Activated CD8-positive, alpha-beta T cell treated with anti-CD3 and anti-CD28 coated beads for 36 hours (primary cell): ENCODE measurements at regions not wholly inside any gene's neighbourhood (a gene's known extent, or its start where the extent isn't known, plus 50 kb on each side); places are given as distances from the start of the nearest gene placed in this dataset.

Source experiments
- ATAC-seq: fragments of 200-7000 bp; cut with Tn5 transposase; one replicate; pipeline ENCODE4 v1.10.0; 2021; ENCODE audit warnings: mild to moderate bottlenecking, moderate library complexity
- CTCF ChIA-PET: fragments of 350-600 bp; sonication (Branson Sonifier 250); formaldehyde crosslinking; loops from one replicate; lab custom pipeline; 2021; ENCODE audit warnings: antibody characterized with exemption; lab: Charles Lee
- POLR2A ChIA-PET: fragments of 350-600 bp; sonication (Branson Sonifier 250); formaldehyde crosslinking; loops from one replicate; lab custom pipeline; 2021; ENCODE audit warnings: antibody characterized with exemption; lab: Charles Lee
- DNase-seq: peaks from one replicate; pipeline ENCODE4 v3.0.0-alpha.2; 2020
- H3K27ac Mint-ChIP-seq: one replicate; pipeline ENCODE4 v1.8.0; 2021; ENCODE audit warnings: mild to moderate bottlenecking, mixed read lengths
- H3K27me3 Mint-ChIP-seq: one replicate; pipeline ENCODE4 v1.8.0; 2021; ENCODE audit warnings: mixed read lengths
- H3K36me3 Mint-ChIP-seq: one replicate; pipeline ENCODE4 v1.8.0; 2021; ENCODE audit warnings: low read depth, mixed read lengths
- H3K4me1 Mint-ChIP-seq: one replicate; pipeline ENCODE4 v1.8.0; 2021; ENCODE audit warnings: low read depth, mixed read lengths
- H3K4me3 Mint-ChIP-seq: one replicate; pipeline ENCODE4 v1.8.0; 2021; ENCODE audit warnings: mild to moderate bottlenecking, moderate library complexity, mixed read lengths
- H3K9me3 Mint-ChIP-seq: one replicate; pipeline ENCODE4 v1.8.0; 2021; ENCODE audit warnings: mixed read lengths
- CTCF ChIP-seq: fragments of 200-600 bp; IDR thresholded peaks from one replicate; pipeline ENCODE4 v1.8.0; 2022; ENCODE audit warnings: antibody characterized with exemption, mild to moderate bottlenecking
- intact Hi-C: fragments of 100-400 bp; cut with micrococcal nuclease; formaldehyde crosslinking; loops from one replicate; pipeline ENCODE4 v1.10.0; 2022

DNA sequence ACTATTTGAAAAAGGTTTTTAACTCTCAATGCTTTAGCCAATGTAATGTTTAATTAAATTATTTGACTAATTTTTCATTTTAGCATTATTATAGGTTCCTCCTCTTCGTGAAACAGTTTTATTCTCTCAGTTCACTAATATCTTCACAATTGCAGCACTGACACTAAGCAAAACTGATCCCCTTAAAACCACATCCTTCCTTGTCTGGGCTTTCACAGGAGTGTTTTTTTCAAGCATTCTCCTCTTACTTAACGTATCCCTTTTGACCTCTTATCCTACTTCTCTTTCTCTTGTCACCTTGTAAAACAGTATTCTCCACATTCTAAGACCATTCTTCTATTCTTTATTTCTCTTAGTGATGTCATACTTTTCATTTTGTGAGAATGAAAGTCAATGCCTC lies 112.8 kb downstream of the DSC3 start:
- intact Hi-C loops: no loop called here

GRCh38 chr18:30929065-30929464 lies 113.5 kb downstream of the DSC3 start:
- Mint-ChIP-seq H3K27me3 (no peaks in the 10 kb centered on the region), H3K36me3 (no peaks in the 10 kb centered on the region), H3K4me3 (no peak overlapping the region), H3K9me3 (peaks cover 2% of the 10 kb centered on the region), H3K4me1 (no peaks in the 10 kb centered on the region), H3K27ac (no peak overlapping the region)
- POLR2A ChIA-PET: no interaction called here
- DNase-seq: no peak
- TF ChIP-seq CTCF: no peak
- intact Hi-C loops: no loop called here
- ATAC-seq: no peak
- CTCF ChIA-PET: no interaction called here

More for the DNA sequence above, 112.8 kb downstream of the DSC3 start:
- POLR2A ChIA-PET: no interaction called here
- H3K4me1 Mint-ChIP-seq: no peaks in the 10 kb centered on the region
- TF ChIP-seq CTCF: no peak
- no peaks in the 10 kb centered on the region for H3K27me3 Mint-ChIP-seq
- H3K9me3 Mint-ChIP-seq: peaks cover 2% of the 10 kb centered on the region
- ATAC-seq (no peak), DNase-seq (no peak)
- H3K27ac Mint-ChIP-seq: no peak overlapping the region
- H3K4me3 Mint-ChIP-seq: no peak overlapping the region
- no peaks in the 10 kb centered on the region for H3K36me3 Mint-ChIP-seq
- CTCF ChIA-PET: no interaction called here

DNA sequence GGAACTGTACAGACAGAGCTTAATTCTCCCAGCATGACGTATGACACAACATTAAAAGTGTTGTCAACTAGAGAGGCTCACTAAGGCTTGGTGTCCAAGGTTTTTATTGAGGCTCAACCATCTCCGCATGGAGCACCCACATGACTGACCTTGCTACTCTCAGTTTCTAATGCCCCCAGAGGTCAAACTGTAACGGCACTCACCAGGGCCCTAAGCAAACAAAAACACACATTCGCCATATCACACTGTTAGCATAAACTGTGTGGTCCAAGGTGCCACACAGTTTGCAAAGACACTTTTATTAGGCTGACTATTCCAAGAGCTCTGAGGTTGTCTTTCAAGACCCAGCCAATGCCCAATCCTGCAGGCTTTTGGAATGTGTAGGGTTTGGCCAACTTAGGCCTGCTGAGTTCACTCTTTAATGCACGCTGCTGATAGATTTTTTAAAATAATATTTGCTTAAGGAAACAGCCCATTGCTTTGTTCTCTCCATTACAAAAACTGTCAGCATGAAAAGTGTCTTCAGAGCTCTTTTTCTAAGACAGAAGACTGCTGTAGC lies 114.9 kb downstream of the DSC3 start:
- no peak for TF ChIP-seq CTCF
- Mint-ChIP-seq H3K27me3 (no peaks in the 10 kb centered on the region), H3K9me3 (peaks cover 2% of the 10 kb centered on the region), H3K4me3 (no peak overlapping the region), H3K4me1 (no peaks in the 10 kb centered on the region), H3K27ac (no peak overlapping the region), H3K36me3 (no peaks in the 10 kb centered on the region)
- DNase-seq: no peak
- no peak for ATAC-seq
- ChIA-PET CTCF (no interaction called here), POLR2A (no interaction called here)
- intact Hi-C loops: no loop called here

DNA sequence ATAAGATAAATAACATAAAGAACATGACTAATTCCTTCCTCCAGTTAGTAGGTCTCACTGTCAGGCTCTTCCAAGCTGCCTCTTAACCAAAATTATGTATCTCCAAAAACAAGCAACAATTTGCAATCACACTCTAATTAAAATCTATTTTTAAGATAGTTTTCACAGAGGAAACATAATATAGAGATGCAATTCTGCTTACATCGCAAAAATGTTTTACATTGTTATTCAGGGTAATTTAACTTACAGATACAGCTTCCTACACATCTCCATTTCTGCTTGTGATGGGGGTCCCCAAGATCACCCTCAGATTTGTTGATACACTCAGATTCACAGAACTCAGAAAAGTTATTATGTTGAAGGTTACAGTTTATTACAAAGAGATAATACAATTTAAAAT lies 115.5 kb downstream of the DSC3 start:
- DNase-seq (no peak), ATAC-seq (no peak)
- intact Hi-C loops: no loop called here
- Mint-ChIP-seq H3K27me3 (no peaks in the 10 kb centered on the region), H3K9me3 (no peaks in the 10 kb centered on the region), H3K4me1 (no peaks in the 10 kb centered on the region), H3K27ac (no peak overlapping the region), H3K4me3 (no peak overlapping the region), H3K36me3 (no peaks in the 10 kb centered on the region)
- no peak for TF ChIP-seq CTCF
- ChIA-PET POLR2A (no interaction called here), CTCF (no interaction called here)

DNA sequence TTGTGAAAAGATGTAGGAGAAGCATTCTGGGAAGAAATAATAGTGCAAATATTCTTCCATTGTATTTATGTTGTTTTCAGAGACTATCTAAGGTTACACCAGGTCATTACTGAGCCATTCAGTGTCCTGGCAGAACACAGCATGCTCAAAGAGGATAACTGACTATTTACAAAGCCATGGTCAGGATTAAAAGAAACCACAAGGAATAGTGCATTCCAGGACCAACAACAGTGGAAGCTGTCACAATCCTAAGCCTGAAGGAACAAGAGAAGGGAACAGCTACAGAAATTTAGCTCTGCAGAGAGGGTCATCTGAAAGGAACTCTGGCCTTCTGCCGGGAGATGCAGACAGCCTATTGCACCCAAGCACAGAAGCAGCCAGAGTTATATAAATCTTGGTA lies 116.7 kb downstream of the DSC3 start:
- no peak for DNase-seq
- ATAC-seq: no peak
- no peaks in the 10 kb centered on the region for H3K27me3 Mint-ChIP-seq
- no peaks in the 10 kb centered on the region for H3K36me3 Mint-ChIP-seq
- no peak overlapping the region for H3K27ac Mint-ChIP-seq
- no peak overlapping the region for H3K4me3 Mint-ChIP-seq
- no peaks in the 10 kb centered on the region for H3K9me3 Mint-ChIP-seq
- intact Hi-C loops: no loop called here
- ChIA-PET POLR2A (no interaction called here), CTCF (no interaction called here)
- TF ChIP-seq CTCF: no peak
- H3K4me1 Mint-ChIP-seq: no peaks in the 10 kb centered on the region
